HG02870 (cell line): ENCODE measurements at regions not wholly inside any gene's neighbourhood (a gene's known extent, or its start where the extent isn't known, plus 50 kb on each side); places are given as distances from the start of the nearest gene placed in this dataset.
"Not testable (repeated sequence)": the region's sequence is repeated elsewhere in the genome, so short reads cannot be mapped to it uniquely, and the experiment has no call there.

Experiments
- ATAC-seq: cut with Tn5 transposase; IDR thresholded peaks from one replicate; pipeline ENCODE4 v1.9.1; 2021; ENCODE audit warnings: mild to moderate bottlenecking, moderate library complexity; ENCODE audit not compliant: unreplicated experiment

DNA sequence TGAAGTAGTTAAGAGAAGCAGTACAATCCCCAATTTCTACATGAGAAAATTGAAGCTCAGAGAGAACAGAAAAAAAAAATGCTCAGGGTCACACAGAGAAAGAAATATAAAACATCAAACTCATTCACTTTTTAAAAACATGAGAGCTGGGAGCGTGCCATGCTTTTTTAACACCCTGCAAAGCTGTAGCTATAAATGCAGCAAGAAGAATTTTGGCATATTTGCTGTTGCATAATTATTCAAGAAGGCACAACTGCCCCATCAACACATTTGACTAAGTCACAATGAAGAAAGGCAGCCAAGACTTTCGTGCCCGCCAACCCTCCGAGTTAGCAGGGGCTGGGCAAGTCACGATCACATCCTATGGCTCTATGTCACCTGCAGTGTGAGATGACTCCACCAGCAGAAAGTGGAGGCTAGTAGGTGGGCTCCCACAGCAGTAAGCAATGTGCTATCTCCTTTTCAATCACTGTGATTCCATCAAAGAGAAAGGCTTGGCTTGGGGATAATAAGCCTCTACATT lies 214.8 kb downstream of the DHX15 start:
- ATAC-seq, result no peak

DNA sequence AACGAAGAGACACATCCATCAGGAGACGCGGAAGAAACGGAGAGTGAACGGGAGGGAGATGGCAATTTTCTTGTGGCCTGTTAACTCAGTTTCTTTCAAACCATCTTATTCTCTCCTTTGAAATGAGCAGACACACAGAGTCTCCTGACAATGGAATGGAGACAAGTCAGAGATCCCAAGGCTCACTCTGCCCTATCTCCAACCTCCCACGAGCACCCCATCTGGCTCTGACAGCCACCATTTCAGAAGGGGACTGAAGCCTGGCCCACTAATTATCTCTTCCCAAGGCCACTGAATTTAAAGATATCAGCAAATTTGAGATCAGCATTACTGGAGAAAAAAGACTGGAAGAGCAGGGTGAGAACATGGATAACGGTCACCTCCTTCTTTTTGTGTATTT lies 215.6 kb downstream of the DHX15 start:
- no peak for ATAC-seq

DNA sequence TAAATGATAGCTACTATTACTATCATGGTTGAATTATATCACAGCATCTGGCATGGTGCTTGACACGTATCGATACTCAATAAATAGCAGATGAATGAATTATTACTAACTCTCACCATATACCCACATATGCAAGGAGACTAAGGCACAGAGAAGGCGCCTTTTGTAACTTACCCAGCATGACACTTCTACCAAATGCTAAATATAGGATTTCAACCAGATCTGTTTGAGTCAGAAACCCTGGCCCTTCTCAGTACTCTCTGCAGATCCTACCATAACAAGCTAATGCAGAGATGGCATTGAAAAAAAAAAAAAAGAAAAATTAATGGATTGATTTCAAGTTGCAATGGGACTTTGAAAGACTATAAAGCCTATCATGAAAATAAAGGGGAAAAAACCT lies 219.5 kb downstream of the DHX15 start:
- ATAC-seq, result no peak

DNA sequence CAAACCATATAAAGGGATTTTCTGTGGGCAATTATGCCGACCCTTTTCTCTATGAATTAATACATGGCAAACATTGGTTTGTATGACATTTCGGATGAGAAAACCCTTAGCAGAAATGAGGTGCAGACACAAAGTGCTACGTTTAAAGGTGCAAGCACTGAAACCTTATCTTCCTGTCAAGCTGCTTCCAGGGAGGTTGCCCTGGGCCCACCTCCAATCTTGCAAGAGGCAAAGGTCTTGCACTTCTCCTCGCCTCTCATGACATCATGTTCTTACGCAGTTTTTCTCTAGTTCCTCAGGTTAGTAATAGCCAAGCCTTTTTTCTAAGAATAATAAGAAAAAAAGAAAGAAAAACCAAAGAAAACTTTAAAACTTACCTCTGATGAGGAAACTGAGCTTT lies 220.1 kb downstream of the DHX15 start:
- no peak for ATAC-seq

DNA sequence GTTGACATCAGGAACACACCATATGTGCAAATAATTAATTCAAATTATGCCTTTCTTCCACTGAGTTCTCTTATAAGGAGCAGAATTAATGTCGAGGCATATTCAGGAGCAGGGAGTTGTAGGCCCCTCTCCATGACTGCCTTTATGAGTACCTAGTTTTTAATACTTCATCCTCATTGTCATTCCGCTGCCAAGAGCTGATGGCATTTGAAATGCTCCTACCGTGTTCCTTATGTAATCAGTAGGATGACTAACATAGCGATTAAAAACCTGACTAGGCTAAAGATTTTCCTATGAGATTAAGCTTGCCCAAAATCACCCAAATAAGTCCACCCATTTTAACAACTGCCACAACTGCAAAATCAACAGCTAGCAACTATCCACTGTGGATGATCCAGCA lies 220.6 kb downstream of the DHX15 start:
- ATAC-seq, result no peak

DNA sequence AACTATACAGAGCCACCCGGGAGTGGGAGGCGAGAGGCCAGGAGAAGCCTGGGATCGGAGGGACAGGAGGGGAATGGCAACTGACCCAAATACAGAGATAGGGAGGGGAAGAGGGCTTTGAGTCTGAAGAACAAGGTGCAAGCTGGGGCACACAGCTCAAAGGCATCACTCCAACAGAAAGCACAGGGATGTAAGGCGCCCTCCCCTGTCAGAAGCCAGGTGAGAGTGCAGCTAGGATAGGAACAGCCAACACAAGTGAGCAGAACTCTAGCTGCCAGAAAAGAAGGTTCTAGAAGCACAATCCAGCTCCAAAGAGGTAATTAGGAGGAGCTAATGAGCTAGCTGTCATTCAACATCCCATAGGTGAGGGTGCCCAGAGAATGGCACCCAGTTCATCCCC lies 232.2 kb downstream of the DHX15 start:
- ATAC-seq, result no peak

DNA sequence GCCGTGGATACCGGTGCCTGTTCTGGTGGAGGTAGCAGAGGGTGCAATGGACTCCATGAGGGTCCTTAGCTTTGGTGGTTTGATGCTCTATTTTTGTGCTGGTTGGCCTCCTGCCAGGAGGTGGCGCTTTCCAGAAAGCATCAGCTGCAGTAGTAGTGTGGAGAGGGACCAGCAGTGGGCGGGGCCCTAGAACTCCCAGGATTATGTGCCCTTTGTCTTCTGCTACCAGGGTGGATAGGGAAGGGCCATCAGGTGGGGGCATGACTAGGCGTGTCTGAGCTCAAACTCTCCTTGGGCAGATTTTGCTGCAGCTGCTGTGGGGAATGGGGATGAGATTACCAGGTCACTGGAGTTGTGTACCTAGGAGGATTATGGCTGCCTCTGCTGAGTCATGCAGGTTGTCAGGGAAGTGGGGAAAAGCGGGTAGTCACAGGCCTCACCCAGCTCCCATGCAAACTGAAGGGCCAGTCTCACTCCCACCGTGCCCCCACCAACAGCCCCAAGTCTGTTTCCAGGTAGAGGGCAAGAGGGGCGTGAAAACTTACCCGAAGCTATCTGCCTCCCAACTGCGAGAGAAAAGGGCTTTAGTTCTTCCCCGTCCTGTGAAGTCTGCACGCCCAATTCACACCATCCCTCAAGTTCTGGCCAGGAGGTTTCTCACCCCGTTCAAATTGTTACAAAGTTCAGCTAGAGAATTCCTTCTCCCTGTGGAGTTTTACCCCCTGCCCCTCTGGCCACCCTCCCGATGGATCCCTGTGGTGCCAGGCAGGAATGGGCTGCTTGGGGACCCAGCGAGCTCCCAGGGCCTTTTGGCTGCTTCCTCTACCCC lies 235.0 kb downstream of the DHX15 start:
- not testable (repeated sequence) for ATAC-seq

DNA sequence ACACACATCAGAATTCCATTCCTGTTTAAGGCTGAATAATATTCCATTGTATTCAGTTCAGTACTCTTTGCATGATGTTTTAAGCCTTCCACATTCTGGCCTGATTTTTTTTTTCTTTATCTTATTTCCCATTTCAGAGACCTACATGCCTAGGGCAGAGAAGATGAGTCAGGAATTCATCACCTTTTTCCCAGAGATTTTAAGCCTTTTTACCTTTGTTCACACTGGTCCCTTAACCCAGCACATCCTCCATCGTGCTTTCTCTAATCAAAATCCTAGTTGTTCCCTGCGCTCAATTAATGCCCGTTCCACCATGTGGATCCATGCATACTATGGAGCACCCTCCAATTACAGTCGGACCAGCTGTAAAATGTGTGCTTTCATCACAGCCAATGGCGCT lies 245.1 kb downstream of the DHX15 start:
- ATAC-seq, result no peak

DNA sequence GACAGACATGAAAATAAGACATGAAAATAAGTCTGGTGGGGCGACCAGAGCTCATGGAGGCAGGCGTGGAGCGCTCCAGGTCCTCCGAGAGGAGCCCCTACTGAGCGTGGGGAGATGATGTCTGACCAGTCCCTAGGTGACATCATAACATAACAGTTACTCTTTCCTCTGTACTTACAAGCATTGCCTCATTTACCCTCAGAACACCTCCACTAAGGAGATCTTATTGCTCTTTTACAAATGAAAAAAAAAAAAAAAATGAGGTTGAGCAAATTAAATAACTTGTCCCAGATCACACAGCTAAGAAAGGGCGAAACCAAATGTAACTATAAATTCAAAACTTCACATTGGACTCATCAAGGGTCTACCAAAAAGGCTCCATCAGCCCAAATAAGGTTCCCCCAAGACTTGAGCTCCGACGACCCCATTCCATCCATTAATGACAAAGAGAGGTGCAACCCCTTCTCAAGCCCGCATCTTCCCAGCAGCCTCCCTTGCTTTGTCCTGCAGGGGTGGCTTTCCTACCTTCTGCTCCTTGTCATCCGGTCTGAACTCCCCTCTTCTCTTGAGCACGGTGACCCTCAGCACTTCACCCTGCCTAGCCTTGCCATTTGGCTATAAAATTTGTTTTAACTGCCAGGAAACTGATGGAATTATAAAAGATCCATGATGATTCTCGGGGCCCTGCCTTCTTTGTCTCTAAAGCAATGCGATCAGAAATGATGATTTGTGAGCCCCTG lies 246.7 kb downstream of the DHX15 start:
- no peak for ATAC-seq

DNA sequence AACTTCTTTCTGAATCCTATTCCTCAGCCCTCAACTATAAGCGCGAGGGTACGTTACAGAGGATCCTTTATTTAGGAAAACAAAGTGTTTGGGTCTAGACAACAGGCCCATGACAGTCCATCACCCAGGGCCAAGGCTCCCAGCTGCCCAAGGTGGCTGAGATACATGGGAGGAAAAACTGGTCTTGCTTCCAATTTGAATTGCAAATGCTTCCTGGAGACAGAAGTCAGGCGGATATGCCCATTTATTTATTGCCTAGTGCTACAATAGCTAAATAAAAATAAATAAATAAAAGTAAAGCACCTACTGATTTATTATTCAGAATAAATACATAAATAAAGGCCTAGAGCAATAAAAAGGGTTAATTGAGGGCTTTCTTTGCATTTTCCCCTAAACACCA lies 248.7 kb downstream of the DHX15 start:
- no peak for ATAC-seq

DNA sequence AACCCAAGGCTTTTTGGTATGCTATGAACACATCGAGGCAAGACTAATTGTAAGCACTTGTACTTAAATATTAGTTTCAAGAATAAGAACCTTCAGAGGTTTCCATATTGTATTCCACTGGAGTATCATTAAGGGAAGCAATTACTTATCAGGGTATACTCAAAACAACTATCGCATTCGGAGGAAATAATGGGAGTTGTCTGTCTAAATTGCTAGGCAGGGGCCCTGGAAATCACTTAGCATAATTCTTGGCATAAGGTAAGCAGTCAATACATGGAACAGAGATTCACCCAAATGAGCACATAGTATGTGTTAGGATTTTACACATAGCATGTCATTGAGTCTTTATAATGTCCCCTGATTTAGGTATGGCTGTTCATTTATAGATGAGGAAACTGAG lies 249.4 kb downstream of the DHX15 start:
- no peak for ATAC-seq

DNA sequence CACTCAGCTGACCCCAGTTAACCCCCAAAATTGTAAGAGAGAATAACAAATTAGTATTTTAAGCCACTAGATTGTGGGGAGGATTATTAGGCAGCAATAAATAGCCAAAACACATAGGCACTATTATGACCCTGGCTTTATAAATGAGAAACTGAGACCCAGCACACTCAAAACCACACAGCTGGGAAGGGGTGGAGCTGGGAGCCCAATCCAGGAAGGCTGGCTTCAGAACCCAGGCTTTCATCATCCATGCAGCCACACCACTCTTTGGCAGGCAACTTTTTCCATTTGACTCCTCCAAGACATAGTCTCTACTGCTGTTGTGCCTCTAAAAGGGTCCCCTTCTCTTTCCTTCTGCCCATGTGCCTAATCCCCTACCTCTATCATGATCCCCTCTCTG lies 253.8 kb downstream of the DHX15 start:
- no peak for ATAC-seq

DNA sequence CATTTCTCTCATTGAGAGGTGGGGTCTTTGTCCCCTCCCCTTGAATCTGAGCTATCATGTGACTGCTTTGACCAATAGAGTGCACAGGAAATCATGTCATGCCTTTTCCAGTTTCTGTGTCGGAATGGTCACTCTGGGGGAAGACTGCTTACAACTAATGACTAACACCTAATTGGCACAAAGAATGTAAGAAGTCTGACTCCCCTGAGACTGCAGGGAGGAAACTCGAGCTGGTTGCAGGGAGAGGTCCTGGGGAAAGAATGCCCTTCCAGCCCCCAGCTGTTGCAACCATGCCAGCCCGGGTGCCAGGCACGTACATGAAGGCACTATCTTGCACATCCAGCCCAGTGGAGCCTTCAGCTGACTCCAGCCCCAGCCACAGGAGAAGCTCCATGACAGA lies 254.2 kb downstream of the DHX15 start:
- ATAC-seq, result no peak

DNA sequence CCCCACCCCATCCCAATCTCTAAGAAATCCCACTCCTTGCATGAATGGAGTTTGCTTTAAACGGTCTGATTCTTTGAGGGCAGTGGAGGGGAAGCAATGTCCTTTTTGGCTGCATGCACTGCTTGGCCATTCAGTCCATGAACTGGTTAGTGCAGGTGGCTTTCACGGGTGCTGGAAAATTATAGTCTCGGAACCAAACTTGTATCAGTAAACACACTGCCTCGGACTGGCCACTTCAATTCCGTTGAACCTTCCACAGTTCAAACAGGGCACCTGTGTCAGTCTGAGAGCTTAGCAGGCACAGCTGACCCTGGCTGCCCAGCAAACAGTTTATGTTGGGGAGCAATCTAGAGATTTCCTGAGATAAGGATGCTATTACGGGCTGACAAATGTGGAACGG lies 255.6 kb downstream of the DHX15 start:
- ATAC-seq, result no peak

DNA sequence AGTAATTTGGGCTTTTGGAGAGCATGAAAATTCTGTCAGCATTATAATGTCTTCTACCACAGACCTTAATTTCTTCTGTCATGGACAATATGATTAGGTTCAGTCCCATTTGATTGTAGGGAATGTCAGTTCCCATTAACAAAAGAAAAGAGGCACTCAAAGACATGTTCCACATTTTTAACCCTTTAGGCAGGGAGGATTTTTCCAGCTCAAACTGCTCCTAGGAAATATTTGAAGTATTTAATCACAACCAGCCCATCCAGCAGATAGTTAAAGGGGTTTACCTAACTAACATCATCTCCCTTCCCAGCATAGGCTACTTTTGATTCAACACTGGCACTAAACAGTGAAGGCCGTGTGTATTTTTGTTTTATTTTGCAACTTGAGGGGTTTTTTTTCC lies 256.0 kb downstream of the DHX15 start:
- no peak for ATAC-seq

DNA sequence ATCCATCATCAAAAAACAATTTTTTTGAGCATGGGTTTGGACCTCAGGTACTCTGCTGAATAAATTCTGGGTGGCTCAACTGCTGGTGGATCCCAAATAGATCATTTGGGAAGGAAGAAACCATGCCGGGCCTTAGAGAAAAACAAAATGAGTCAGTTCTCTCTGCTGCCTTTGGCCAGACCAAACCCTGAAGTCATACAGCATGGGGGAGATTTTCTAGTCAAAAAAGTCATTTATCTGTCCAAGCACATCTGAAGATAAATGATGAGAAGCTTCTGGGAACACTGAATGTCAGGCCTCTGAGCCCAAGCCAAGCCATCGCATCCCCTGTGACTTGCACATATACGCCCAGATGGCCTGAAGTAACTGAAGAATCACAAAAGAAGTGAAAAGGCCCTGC lies 261.4 kb downstream of the DHX15 start:
- no peak for ATAC-seq

DNA sequence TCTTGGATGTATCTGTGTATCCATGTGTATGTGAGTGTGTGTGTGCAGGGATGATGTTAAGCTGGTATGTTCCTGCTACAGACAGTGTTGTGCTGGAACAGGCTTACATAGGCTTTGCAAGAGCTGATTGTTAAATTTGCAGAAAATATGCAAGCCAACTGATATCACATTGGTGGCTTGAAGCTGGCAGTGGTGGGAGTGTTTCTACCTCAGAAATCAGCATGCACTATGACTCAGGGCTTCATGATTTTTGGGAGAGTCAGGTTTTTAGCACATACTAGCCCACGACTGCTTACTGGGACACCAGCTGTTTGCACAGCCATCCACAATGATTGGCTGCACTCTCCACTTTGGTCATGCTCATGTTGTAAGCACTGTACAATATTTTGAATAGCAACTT lies 261.8 kb downstream of the DHX15 start:
- ATAC-seq, result no peak

DNA sequence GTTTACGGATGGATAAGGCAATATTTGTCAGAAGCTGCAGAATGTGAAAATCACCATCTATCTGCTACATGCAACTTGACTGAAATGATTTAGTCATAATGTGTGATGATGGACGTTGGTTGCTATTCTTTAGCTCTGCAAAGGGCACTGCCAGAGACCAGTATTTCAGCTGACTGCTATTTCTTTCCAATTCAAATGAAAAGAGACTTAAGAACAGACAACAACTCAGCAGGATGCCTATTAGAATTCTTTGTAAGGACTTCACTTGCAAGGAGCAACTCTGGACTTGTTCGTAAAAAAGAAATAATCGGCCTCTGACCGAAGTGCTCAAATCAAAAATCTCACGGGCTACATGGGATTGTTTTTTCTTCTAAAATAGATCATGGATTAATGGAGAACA lies 262.7 kb downstream of the DHX15 start:
- ATAC-seq, result no peak

DNA sequence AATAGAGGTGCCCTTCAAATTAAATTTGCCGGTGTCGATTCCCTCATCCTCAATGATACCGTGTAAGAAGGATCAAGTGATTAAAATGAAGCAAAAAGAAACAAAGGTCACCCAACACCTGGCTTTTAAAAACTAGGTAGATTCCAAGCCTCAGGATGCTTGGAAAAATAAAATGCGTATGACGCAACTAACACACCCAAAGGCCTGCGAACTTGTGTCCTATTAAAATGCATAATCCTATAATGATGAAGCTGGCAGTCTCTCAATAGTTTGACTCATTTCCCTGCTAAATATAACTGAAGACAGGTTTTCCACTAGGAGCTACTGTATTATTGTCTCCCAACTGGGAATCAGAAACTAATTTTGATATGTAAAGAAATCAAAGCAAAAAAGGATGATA lies 263.2 kb downstream of the DHX15 start:
- ATAC-seq, result no peak

DNA sequence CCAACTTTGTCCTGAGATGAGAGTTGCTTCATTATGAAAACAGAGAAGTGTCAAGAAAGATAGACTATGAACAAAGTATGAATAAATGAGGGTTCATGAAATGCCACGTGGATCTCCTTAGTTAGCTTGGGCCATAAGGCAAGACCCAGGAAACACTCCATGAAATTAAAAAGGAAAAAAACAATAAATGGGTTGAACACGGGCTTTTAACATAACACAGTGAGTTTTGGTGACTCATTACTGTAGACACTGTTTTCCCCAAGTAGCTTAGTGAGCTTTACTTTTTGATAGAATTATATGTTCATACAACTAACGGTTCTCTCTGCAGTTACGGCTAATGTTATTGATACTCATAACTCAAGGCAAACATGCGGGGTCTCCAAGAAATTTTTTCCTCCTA lies 265.0 kb downstream of the DHX15 start:
- ATAC-seq, result no peak

DNA sequence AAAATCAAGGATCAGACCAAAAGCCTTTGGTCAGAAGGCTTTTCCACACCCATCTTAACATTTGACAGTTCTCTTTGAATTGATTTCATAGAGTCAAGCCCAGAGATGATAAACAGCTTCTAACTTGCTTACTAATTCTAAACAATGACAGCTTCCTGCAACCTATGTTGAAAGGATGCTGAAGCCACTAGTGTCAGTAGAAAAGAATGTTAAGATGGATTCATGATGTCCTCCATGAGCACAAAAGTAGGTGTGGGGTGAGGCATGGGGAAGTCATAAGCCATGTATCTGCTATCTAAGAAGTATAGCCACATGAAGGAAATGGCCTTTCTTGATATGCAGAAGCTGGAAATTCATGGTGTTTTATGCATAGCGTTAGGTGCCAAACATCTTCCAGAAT lies 269.3 kb downstream of the DHX15 start:
- ATAC-seq, result no peak

DNA sequence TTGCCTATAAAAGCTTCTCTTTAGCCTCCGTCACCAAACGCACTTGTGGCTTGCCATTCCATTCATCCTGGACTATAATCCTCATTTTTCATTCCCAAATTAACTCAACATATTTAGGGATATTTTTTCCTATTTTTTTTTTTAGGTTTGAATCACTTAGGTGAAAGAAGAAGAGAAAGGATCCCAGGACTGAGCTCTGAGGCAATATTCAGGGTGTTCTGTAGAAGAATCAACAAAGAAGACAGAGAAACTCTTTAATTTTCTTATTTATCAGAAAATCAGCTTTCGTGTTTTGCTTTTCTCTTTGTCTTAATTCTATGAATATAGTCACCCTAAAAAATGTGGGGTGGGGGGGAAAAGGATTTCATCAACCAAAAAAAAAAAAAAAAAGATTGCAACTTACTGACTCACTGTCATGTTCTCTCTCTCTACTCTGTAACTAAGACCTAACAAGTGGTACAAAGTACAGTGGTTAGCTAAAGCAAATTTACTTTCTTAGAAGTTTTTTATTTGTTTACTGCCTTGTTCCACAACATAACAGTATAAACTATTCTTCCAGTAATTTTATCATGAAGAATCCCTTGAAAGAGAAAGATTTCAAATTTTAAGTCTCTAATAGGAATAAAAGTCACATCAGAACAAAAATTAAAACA lies 272.0 kb downstream of the DHX15 start:
- ATAC-seq, result no peak
